Amniotic stem cell (primary cell): ENCODE measurements at regions not wholly inside any gene's neighbourhood (a gene's known extent, or its start where the extent isn't known, plus 50 kb on each side); places are given as distances from the start of the nearest gene placed in this dataset.
"Not testable (repeated sequence)": the region's sequence is repeated elsewhere in the genome, so short reads cannot be mapped to it uniquely, and the experiment has no call there.

Experiments
- DNase-seq: peaks from one replicate; lab custom pipeline; 2025; lab: John Stamatoyannopoulos, UW

- DNase-seq = no peak
Observed at GRCh38 chr2:150101947-150102346, 385.5 kb downstream of the RND3 start.

GRCh38 chr2:150100834-150101233 is 386.6 kb downstream of the RND3 start:
- DNase-seq = no peak

DNA sequence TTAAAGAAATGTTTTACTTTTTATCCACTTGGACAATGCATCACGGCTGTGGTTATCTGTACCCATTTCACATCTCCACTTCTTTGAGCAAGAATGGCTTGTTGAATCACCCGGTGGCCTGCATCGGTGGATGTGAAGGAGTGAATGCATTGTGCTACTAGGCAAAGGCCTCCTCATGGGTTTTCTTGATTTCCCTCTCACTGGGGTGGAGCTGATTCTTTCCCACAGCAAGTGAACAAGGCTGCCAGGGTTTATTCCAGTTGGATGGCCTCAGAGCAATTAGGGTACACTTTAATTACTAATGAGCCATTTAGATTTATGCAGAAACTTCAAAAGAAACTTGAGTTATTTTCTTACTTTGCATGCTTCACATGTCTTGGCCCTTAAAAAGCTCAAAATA is 387.1 kb downstream of the RND3 start:
- DNase-seq = no peak

- DNase-seq = no peak
Observed at GRCh38 chr2:150099805-150100204, 387.7 kb downstream of the RND3 start.

GRCh38 chr2:150097901-150098531 is 389.5 kb downstream of the RND3 start:
- DNase-seq = no peak

DNA sequence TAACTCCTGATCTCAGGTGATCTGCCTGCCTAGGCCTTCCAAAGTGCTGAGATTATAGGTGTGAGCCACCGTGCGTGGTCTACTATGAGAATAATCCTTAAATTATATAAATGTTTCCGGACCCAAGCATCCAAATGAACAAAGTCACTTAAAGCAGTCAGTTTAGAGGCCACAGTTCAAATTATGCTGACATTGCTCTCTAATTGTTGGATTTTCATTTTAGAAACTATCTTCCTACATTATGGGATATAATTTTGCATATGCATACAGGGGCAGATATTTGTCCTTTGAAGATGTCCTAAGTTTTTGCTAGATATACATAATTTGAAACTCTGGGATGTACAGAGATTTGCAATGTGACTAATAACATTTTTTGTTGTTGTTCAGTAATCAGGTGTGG is 390.1 kb downstream of the RND3 start:
- no peak for DNase-seq

- DNase-seq = no peak
Observed at GRCh38 chr2:150095361-150096095, 391.9 kb downstream of the RND3 start.

DNA sequence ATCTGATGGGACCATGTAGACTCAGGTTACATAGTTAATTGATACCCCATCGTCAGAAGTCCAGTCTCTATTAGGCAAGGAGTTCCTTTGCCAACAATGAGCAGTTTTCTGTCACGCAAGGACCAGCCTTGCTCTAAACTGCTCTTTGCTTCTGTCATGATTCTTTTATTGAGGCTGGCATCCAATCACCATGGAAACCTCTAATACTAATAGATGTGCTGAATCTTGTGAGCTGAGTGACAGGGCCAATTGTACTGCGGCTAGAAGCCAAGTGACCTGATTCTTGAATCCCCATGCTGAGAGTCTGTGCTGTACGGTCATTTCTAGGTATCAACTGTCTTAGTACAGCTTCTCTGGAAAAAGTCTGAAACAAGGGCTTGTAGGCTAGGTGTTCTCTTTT is 395.6 kb downstream of the RND3 start:
- DNase-seq = no peak

DNA sequence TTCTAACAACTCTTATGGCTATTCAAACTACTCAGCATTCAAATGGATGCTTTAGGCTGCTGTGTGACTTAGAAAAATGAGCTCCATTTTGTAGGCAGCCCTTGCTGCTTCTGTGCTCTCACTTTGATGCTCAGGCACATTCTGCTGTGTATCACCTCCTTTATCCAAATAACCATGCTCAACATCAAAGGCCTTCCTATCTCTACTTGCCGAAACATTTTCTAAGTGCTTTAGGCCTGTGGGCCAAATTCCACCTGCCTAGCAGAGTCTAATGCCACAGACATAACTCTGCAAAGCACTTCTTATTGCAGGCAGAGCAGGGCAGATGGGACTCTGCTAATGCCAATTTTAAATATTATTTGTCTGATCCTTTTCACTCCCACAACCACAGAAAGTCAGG is 397.4 kb downstream of the RND3 start:
- DNase-seq = no peak

GRCh38 chr2:150088538-150088937 is 398.9 kb downstream of the RND3 start:
- DNase-seq = no peak

GRCh38 chr2:150085478-150085877 is 402.0 kb downstream of the RND3 start:
- DNase-seq = no peak

- no peak for DNase-seq
Observed at GRCh38 chr2:150081775-150082481, 405.5 kb downstream of the RND3 start.

DNA sequence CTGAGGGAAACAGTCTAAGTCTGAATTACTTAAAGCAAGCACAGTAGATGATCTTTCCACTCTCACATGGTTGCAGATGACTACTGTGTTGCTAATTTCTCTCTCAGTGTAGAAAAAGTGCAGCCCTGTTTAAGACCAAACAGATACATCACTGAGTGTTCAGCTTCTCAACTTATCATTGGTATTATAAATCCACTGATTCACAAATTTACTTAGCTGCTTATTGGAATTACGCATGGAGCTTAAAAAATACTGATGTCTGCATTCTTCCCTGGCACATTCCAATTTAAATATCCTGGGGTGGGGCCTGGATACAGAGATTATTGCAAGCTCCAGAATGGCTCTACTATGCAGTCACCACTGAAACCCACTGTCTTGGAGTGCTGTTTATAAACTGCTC is 411.2 kb downstream of the RND3 start:
- DNase-seq = no peak

DNA sequence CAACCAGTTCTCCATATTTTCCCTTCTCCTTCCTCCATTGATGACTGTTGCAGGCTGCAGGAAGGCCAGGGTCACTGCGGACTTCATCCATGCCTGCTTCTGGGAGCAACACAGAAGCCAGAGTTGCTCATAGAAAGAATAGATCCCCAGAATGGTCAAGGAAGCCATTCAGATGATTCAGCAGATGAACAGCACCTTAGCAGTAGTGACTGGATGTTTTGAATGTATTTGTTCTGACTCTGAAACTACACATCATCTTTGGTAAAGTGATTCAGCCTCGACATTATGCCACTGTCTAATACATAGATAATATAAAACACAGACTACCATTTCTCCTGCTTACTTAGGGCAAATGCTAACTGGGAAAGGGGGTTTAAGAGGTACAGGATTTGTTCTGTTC is 411.6 kb downstream of the RND3 start:
- DNase-seq = no peak

- DNase-seq = no peak
Observed at GRCh38 chr2:150066490-150066889, 421.0 kb downstream of the RND3 start.

GRCh38 chr2:150063931-150064548 is 423.4 kb downstream of the RND3 start:
- DNase-seq = no peak

DNA sequence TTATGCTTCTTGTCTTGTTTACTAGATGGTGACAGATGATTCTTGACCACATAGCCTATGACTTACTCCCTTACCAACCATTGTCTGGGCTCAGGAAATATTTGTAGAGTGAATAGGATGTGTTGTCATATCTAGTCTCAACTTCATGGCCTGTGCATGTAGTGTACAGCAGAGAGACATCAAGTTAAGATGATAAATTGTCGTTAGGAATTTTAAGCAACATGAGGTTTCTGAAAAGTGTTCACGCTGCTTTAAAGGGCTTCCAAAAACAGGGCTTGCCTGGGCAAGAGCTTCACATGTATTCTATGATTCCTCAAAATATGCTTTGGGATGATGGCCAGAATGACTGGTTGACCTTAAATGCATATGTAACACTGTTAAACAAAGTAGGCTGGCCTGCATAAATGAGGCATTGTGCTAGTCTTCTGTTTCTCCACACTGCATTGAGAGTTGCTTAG is 424.0 kb downstream of the RND3 start:
- no peak for DNase-seq

GRCh38 chr2:150062416-150062815 is 425.1 kb downstream of the RND3 start:
- no peak for DNase-seq

DNA sequence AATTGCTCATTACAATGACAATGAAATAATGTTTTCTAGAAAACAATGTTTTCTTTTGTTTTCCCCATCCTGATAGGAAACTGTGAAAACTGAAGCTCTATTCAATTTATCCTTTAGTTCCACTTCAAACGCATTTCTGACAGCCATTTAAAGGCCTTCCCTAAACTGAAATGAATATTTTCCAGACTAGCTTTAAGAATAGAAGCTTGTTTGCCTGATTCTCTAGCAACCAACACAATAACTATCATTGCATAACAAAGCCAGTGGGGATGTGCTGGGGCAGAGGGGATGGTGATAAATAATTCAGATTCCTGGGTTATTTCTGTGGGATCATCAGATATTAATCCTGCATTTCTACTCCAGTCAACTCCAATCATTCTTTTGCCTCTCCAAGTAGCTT is 427.1 kb downstream of the RND3 start:
- DNase-seq = no peak

DNA sequence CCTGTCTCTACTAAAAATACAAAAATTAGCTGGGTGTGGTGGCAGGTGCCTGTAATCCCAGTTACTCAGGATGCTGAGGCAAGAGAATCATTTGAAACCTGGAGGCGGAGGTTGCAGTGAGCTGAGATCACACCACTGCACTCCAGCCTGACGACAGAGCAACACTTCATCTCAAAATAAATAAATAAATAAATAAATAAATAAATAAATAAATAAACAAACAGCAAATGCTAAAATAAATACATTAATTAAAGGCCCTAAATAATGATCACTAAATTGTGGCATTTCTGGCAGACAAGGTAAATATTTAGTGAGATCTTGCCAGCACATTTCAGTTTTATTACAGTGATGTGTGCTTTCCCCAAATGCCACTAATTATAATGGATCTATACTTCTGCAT is 427.8 kb downstream of the RND3 start:
- DNase-seq = not testable (repeated sequence)

- no peak for DNase-seq
Observed at GRCh38 chr2:150052457-150052856, 435.0 kb downstream of the RND3 start.

GRCh38 chr2:150051004-150051403 is 436.5 kb downstream of the RND3 start:
- no peak for DNase-seq

DNA sequence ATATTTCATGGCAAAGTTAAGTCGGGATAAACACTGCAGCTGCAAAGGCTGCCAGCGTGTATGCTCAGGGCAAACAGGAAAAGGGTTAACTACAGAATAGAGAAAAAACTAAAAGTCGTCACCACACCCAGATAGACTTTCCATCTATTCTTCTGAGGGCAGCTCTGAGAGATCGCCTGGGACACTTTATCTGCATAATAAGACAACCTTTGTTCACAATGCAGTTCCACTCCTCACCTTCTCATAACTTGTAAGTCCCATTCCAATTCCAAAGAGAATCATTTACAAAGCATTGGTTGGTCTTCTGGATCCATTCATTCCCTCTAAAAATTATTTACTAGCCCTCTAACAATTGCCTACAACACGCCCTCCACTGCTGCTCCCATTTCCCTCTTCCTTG is 437.4 kb downstream of the RND3 start:
- no peak for DNase-seq
